GM06990 (cell line): ENCODE measurements at regions not wholly inside any gene's neighbourhood (a gene's known extent, or its start where the extent isn't known, plus 50 kb on each side); places are given as distances from the start of the nearest gene placed in this dataset.

Source experiments
- DNase-seq: peaks from one replicate; pipeline ENCODE4 v3.0.0-alpha.2; 2011; ENCODE audit not compliant: insufficient read length; ENCODE audit errors: extremely low read depth
- H3K27me3 ChIP-seq: replicated peaks from 2 replicates; pipeline ENCODE4 v1.6.0; 2011; ENCODE audit warnings: low read length; ENCODE audit not compliant: control insufficient read depth, insufficient read depth
- H3K36me3 ChIP-seq: 2 replicates; pipeline ENCODE4 v1.5.1; 2011; ENCODE audit warnings: low read length; ENCODE audit not compliant: control insufficient read depth, insufficient read depth
- H3K4me3 ChIP-seq: replicated peaks from 2 replicates; pipeline ENCODE4 v1.5.1; 2011; ENCODE audit warnings: low read depth, mild to moderate bottlenecking, control low read depth, low read length
- CTCF ChIP-seq: IDR thresholded peaks from 2 replicates; pipeline ENCODE4 v1.5.1; 2011; ENCODE audit warnings: low read length, control low read depth, mild to moderate bottlenecking, inconsistent platforms; ENCODE audit not compliant: insufficient read depth, poor library complexity, severe bottlenecking

DNA sequence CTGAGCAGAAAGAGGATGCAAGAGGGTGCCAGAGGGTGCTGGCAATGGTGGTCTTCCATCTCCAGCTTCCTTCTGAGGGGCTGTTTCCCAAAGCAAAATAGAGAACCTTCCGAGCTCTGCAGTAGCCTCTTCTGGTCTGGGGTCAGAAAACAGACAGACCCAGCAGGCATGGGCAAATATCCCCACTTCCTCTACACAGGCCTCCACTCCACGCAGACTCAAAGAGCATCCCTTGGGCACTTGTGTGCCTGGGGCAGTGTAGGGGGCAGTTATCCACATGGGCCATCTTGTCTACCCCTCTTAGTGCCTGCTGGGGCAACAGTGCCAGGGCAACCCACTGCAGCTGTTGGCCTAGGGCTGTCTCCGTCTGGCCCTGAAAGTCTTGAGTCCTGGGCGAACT is 231.9 kb downstream of the TTC8 start:
- H3K27me3 ChIP-seq: no peaks in the 10 kb centered on the region
- DNase-seq: no peak
- no peak overlapping the region for H3K4me3 ChIP-seq
- no peak for TF ChIP-seq CTCF
- H3K36me3 ChIP-seq: no peaks in the 10 kb centered on the region

DNA sequence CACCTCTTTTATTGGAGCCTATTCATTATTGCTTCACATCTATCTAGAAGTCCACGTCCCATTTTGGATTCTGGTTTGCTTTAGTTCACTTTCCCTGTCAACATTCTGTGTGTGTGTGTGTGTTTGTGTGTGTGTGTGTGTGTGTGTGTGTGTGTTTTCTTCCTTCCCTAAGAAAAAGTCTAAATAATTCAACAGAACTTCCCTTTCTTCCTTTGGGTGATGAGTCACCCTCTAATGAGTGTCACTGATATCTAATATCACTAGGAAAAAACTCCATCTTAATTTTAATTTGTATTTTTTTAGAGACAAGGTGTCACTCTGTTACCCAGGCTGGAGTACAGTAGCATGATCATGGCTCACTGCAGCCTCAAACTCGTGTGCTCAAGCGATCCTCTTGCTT is 234.2 kb downstream of the TTC8 start:
- Histone ChIP-seq H3K27me3 (no peaks in the 10 kb centered on the region; the same call in 1 of the 2 replicates), H3K4me3 (no peak overlapping the region), H3K36me3 (no peaks in the 10 kb centered on the region)
- DNase-seq: no peak
- no peak for TF ChIP-seq CTCF

- Histone ChIP-seq H3K4me3 (no peak overlapping the region), H3K27me3 (no peaks in the 10 kb centered on the region; the same call in 1 of the 2 replicates), H3K36me3 (no peaks in the 10 kb centered on the region)
- DNase-seq: no peak
- TF ChIP-seq CTCF: no peak
Observed at GRCh38 chr14:89060191-89060590, 235.7 kb downstream of the TTC8 start.

DNA sequence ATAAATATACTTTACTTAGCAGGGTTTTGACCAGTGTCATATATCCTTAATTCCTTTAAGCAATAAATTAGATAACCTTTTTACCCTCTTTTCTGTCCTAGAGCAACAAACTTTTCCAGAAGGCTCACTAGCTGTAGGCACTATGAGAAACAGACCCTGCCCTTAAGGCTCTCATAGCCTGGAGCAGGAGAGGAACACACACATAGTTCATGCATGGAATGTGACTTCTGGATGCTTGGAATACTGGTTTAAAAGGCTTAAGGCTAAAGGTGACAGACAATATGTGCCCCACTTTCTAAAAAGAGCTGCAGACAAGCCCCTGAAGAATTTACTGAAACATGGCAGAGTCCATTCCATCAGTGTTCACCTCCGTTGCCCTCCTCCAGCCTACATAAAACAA is 237.2 kb downstream of the TTC8 start:
- H3K4me3 ChIP-seq: no peak overlapping the region
- no peaks in the 10 kb centered on the region for H3K36me3 ChIP-seq
- DNase-seq: no peak
- TF ChIP-seq CTCF: no peak
- no peaks in the 10 kb centered on the region; the same call in 1 of the 2 replicates for H3K27me3 ChIP-seq

- no peak for TF ChIP-seq CTCF
- H3K27me3 ChIP-seq: no peaks in the 10 kb centered on the region; the same call in 1 of the 2 replicates
- no peaks in the 10 kb centered on the region for H3K36me3 ChIP-seq
- H3K4me3 ChIP-seq: no peak overlapping the region
- no peak for DNase-seq
Observed at GRCh38 chr14:89065879-89066278, 241.4 kb downstream of the TTC8 start.

DNA sequence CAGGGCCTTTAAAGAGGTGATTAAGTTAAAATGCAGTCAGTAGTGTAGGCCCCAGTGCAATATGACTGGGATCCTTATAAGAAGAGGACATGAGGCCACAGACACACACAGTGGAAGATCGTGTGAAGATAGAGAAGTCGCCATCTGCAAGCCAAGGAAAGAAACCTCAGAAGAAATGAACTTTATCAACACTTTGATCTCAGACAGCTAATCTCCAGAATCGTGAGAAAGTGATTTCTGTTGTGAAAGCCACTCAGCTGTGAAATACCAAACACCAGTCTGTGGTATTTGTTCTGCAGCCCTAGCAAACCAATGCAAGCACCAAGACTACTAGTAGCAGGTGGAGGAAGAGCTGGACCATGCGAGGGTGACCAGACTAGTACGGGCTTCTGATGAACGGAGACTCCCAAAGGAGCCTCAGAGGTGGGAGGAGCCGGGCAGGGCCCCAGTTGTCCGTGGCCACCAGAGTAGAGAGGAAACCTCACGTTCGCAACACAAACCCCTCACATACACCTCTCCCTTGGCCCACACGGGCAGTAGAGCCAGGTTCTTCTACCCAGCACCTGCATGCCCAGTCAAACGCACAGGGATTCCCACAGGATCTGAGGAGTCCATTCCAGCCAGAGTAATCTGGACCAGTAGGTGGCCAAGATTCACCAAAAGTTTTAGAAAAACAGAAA is 243.0 kb downstream of the TTC8 start:
- Histone ChIP-seq H3K27me3 (no peaks in the 10 kb centered on the region; the same call in 1 of the 2 replicates), H3K36me3 (no peaks in the 10 kb centered on the region), H3K4me3 (no peak overlapping the region)
- DNase-seq: peak; percentile 15
- TF ChIP-seq CTCF: no peak
